Suprapubic skin (tissue), 4 donors: ENCODE measurements at regions not wholly inside any gene's neighbourhood (a gene's known extent, or its start where the extent isn't known, plus 50 kb on each side); places are given as distances from the start of the nearest gene placed in this dataset.

ENCODE experiments used
- DNase-seq, 2 donors: peaks; one replicate each; pipeline ENCODE4 v3.0.0-alpha.2; 2019; ENCODE audit warnings: low spot score in 2 of 2
- H3K27ac ChIP-seq: fragments of 200-600 bp; sonication (generic); one replicate; pipeline ENCODE4 v1.5.1; 2019
- H3K27me3 ChIP-seq: fragments of 200-600 bp; sonication (generic); one replicate; pipeline ENCODE4 v1.5.1; 2019
- H3K36me3 ChIP-seq: fragments of 200-600 bp; sonication (generic); one replicate; pipeline ENCODE4 v1.5.1; 2019
- H3K4me1 ChIP-seq: fragments of 200-600 bp; sonication (generic); one replicate; pipeline ENCODE4 v1.5.1; 2019
- H3K4me3 ChIP-seq: fragments of 200-600 bp; sonication (generic); one replicate; pipeline ENCODE4 v1.5.1; 2019; ENCODE audit warnings: mild to moderate bottlenecking
- H3K9me3 ChIP-seq: fragments of 200-600 bp; sonication (generic); one replicate; pipeline ENCODE4 v1.5.1; 2019
- CTCF ChIP-seq, 2 donors: fragments of 200-600 bp in 1 of 2; fragments of 450-650 bp in 1 of 2; sonication (generic) in 1 of 2; IDR thresholded peaks; one replicate each; pipeline ENCODE4 v1.5.1; 2016 to 2019; ENCODE audit warnings: antibody characterized with exemption in 2 of 2, mild to moderate bottlenecking in 1 of 2, moderate library complexity in 1 of 2
- EP300 ChIP-seq: sonication (generic); formaldehyde crosslinking; IDR thresholded peaks from one replicate; pipeline ENCODE4 v1.6.1; 2017; ENCODE audit warnings: antibody characterized with exemption
- POLR2A ChIP-seq, 2 donors: fragments of 450-650 bp; IDR thresholded peaks; one replicate each; pipeline ENCODE4 v1.6.1; 2017; ENCODE audit warnings: antibody characterized with exemption in 2 of 2, mild to moderate bottlenecking in 2 of 2, moderate library complexity in 2 of 2
- POLR2AphosphoS5 ChIP-seq, 3 donors: sonication (generic); formaldehyde crosslinking; IDR thresholded peaks; one replicate each; pipeline ENCODE4 v1.6.1; 2017; ENCODE audit warnings: antibody characterized with exemption in 3 of 3
- WGBS: methylation state at CpG from one replicate; pipeline ENCODE4 v1.1.5; 2018; 5-methylcytosine and 5-hydroxymethylcytosine counted together

GRCh38 chrX:21056622-21057021 lies 317.6 kb upstream of the CNKSR2 start:
- Histone ChIP-seq H3K36me3 (no peaks in the 10 kb centered on the region), H3K4me1 (no peaks in the 10 kb centered on the region), H3K9me3 (no peaks in the 10 kb centered on the region), H3K27me3 (no peaks in the 10 kb centered on the region), H3K27ac (no peak overlapping the region), H3K4me3 (no peak overlapping the region)
- WGBS: 80% methylated on average over 2 of the region's 2 CpGs
- no peak for DNase-seq
- TF ChIP-seq POLR2AphosphoS5 (IDR thresholded peaks at IDR 0.05): no peak
- no peak for TF ChIP-seq CTCF (IDR thresholded peaks at IDR 0.05)
- TF ChIP-seq POLR2A (IDR thresholded peaks at IDR 0.05): no peak
- TF ChIP-seq EP300: no peak

GRCh38 chrX:21047034-21047455 lies 327.2 kb upstream of the CNKSR2 start:
- no peaks in the 10 kb centered on the region for H3K4me1 ChIP-seq
- H3K36me3 ChIP-seq: no peaks in the 10 kb centered on the region
- H3K4me3 ChIP-seq: no peak overlapping the region
- no peaks in the 10 kb centered on the region for H3K9me3 ChIP-seq
- DNase-seq: no peak
- H3K27ac ChIP-seq: no peak overlapping the region
- WGBS: 31% methylated on average over 2 of the region's 2 CpGs
- H3K27me3 ChIP-seq: no peaks in the 10 kb centered on the region
- no peak for TF ChIP-seq CTCF (IDR thresholded peaks at IDR 0.05)
- no peak for TF ChIP-seq POLR2AphosphoS5 (IDR thresholded peaks at IDR 0.05)
- TF ChIP-seq POLR2A (IDR thresholded peaks at IDR 0.05): no peak
- TF ChIP-seq EP300: no peak

- Histone ChIP-seq H3K4me3 (no peak overlapping the region), H3K27me3 (no peaks in the 10 kb centered on the region), H3K4me1 (no peaks in the 10 kb centered on the region), H3K36me3 (no peaks in the 10 kb centered on the region), H3K9me3 (no peaks in the 10 kb centered on the region), H3K27ac (no peak overlapping the region)
- WGBS: 52% methylated on average over 2 of the region's 2 CpGs
- no peak for DNase-seq
- TF ChIP-seq POLR2AphosphoS5 (IDR thresholded peaks at IDR 0.05) (no peak), EP300 (no peak), POLR2A (IDR thresholded peaks at IDR 0.05) (no peak), CTCF (IDR thresholded peaks at IDR 0.05) (no peak)
Measured at GRCh38 chrX:21014326-21014725, 359.9 kb upstream of the CNKSR2 start.

GRCh38 chrX:21004835-21005234 lies 369.4 kb upstream of the CNKSR2 start:
- TF ChIP-seq CTCF (IDR thresholded peaks at IDR 0.05) (no peak), POLR2AphosphoS5 (IDR thresholded peaks at IDR 0.05) (no peak), POLR2A (IDR thresholded peaks at IDR 0.05) (no peak), EP300 (no peak)
- Histone ChIP-seq H3K4me1 (no peaks in the 10 kb centered on the region), H3K27ac (no peak overlapping the region), H3K27me3 (no peaks in the 10 kb centered on the region), H3K9me3 (no peaks in the 10 kb centered on the region), H3K4me3 (no peak overlapping the region), H3K36me3 (no peaks in the 10 kb centered on the region)
- WGBS: 40% methylated on average over 2 of the region's 2 CpGs
- DNase-seq: no peak

- H3K9me3 ChIP-seq: no peaks in the 10 kb centered on the region
- DNase-seq: no peak
- no peak for TF ChIP-seq EP300
- no peak for TF ChIP-seq POLR2AphosphoS5 (IDR thresholded peaks at IDR 0.05)
- no peak for TF ChIP-seq POLR2A (IDR thresholded peaks at IDR 0.05)
- no peak for TF ChIP-seq CTCF (IDR thresholded peaks at IDR 0.05)
- no peak overlapping the region for H3K27ac ChIP-seq
- H3K4me1 ChIP-seq: no peaks in the 10 kb centered on the region
- no peaks in the 10 kb centered on the region for H3K27me3 ChIP-seq
- no peaks in the 10 kb centered on the region for H3K36me3 ChIP-seq
- H3K4me3 ChIP-seq: no peak overlapping the region
- 36% methylated on average over 2 of the region's 2 CpGs for WGBS
Measured at GRCh38 chrX:20995829-20996228, 378.4 kb upstream of the CNKSR2 start.
